Fibroblast of pulmonary artery (primary cell): ENCODE measurements at regions not wholly inside any gene's neighbourhood (a gene's known extent, or its start where the extent isn't known, plus 50 kb on each side); places are given as distances from the start of the nearest gene placed in this dataset.

Experiments
- DNase-seq: peaks from one replicate; pipeline ENCODE4 v3.0.0-alpha.2; 2010; ENCODE audit warnings: low read depth
- H3K4me3 ChIP-seq: replicated peaks from 2 replicates; pipeline ENCODE4 v1.5.1; 2011; ENCODE audit warnings: low read depth, mild to moderate bottlenecking, control low read depth, low read length, moderate library complexity
- CTCF ChIP-seq: IDR thresholded peaks from 2 replicates; pipeline ENCODE4 v1.5.1; 2011; ENCODE audit warnings: mild to moderate bottlenecking, control low read depth, low read length, inconsistent platforms; ENCODE audit errors: missing control alignments

DNA sequence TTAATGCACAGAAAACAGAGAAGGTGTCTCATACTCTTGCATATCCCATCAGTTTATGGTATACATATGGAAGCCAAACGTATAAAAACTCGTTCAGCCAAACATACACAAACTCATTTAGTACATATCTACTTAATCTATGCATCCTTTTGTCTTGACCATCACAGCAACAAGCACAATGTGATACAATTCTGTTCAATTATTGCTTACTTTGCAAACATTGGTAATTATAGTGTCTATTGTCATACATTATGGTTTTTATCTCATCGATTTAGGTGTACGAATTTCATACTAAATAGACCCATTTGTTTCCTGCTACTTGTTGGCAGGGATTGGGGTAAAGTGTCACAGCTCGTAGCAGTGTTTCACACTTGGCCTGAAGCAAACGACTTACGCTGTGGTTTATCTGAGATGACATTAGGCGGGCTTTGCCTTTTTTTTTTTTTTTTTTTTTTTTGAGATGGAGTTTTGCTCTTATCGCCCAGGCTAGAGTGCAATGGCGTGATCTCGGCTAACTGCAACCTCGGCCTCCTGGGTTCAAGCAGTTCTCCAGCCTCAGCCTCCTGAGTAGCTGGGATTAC lies 425.9 kb upstream of the JARID2 start:
- no peak for DNase-seq
- no peak overlapping the region for H3K4me3 ChIP-seq
- TF ChIP-seq CTCF: no peak

DNA sequence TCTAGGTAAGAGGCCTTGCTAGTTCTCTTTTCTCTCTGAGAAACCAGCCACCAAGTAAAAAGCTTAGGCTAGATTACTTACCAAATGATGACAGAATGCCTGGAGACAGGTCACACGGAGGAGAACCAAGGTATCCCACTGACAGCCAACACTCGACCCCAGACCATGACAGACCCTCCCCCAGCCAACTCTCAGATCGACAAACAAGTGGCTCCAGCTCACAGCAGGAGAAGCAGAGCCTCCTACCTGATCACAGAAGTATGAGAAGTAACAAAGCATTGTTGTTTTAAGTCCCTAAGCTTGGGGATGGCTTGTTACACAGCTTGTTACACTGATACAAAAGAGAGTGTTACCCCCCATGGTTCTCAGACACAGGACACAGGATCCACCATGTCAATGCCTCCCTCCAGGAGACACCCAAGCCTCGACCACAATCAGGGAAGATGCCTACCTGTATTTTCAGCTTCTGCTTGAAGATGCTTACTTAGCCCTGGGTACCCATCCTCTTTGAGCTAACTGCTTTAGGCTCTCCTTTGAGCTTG lies 423.8 kb upstream of the JARID2 start:
- no peak overlapping the region for H3K4me3 ChIP-seq
- TF ChIP-seq CTCF: no peak
- no peak for DNase-seq

- no peak overlapping the region for H3K4me3 ChIP-seq
- DNase-seq: no peak
Measured at GRCh38 chr6:14822679-14823078, 423.2 kb upstream of the JARID2 start.

GRCh38 chr6:14824060-14824459 lies 421.8 kb upstream of the JARID2 start:
- H3K4me3 ChIP-seq: no peak overlapping the region
- TF ChIP-seq CTCF: no peak
- DNase-seq: no peak

More at GRCh38 chr6:14822679-14823078, 423.2 kb upstream of the JARID2 start:
- TF ChIP-seq CTCF: no peak

- H3K4me3 ChIP-seq: no peak overlapping the region
- TF ChIP-seq CTCF: no peak
- peak; percentile 27 for DNase-seq
Measured at GRCh38 chr6:14824484-14825275, 421.2 kb upstream of the JARID2 start.

GRCh38 chr6:14826456-14826855 lies 419.4 kb upstream of the JARID2 start:
- TF ChIP-seq CTCF: no peak
- DNase-seq: no peak
- no peak overlapping the region for H3K4me3 ChIP-seq

GRCh38 chr6:14827354-14827753 lies 418.5 kb upstream of the JARID2 start:
- H3K4me3 ChIP-seq: no peak overlapping the region
- DNase-seq: no peak
- TF ChIP-seq CTCF: no peak
